ENCODE measurements at regions not wholly inside any gene's neighbourhood (a gene's known extent, or its start where the extent isn't known, plus 50 kb on each side); places are given as distances from the start of the nearest gene placed in this dataset.

DNA sequence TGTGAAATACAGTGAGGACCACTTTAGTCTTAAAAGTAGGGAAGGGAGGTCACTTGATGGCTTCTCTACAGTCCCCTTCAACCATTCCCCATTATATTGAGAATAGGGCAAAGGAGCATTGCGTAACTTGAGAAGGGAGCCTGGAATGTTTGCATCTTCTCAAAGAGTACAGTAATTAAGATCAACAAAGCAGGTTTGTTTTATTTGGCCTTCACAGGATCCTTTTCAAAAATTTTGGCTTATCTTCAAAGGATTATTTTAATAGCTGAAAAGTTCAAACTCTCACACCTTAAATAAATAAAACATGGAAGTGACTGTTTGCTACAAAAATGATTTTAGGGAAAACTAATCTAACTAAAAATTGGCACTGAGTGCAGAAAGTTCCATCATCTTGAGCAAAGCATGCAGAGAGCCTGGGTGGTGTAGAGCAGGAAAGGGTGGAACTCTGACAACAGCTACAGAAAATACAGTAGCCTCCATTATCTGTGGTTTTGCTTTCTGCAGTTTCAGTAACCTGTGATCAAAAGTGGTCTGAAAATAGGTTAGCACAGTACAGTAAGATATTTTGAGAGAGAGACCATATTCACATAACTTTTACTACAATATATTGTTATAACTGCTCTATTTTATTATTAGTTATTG lies 214.0 kb downstream of the MDFIC start:
- no peak for TF ChIP-seq CTCF (conservative IDR thresholded peaks at IDR 0.05; ENCODE audit: low read depth, low read length)
- H3K4me3 ChIP-seq (ENCODE audit: low read depth, low read length): no peak overlapping the region
- no peak for DNase-seq (ENCODE audit: low read depth)

GRCh38 chr7:115135146-115135545 lies 213.3 kb downstream of the MDFIC start:
- no peak for TF ChIP-seq CTCF (conservative IDR thresholded peaks at IDR 0.05; ENCODE audit: low read depth, low read length)
- no peak overlapping the region for H3K4me3 ChIP-seq (ENCODE audit: low read depth, low read length)
- no peak for DNase-seq (ENCODE audit: low read depth)

DNA sequence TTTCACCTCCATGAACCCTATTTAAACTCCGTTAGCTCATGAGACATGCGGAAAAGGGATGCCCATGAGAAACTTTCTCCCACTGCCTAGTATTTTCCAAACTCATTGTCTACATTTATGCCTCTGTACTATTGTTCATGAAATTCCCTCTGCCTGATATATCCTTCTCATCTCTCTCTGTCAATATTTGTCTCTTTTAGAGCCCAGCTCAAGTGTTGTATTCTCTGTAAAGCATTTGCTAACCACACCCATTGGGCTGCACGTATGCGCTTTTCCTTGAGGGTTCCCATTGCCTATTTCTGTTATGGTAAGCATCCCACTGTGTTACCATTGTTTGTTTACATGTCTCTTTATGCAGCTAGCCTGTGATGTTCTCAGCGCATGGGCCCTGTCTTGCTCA lies 211.4 kb downstream of the MDFIC start:
- H3K4me3 ChIP-seq (ENCODE audit: low read depth, low read length): no peak overlapping the region
- TF ChIP-seq CTCF (conservative IDR thresholded peaks at IDR 0.05; ENCODE audit: low read depth, low read length): no peak
- DNase-seq (ENCODE audit: low read depth): no peak

GRCh38 chr7:115132096-115132495 lies 210.2 kb downstream of the MDFIC start:
- DNase-seq (ENCODE audit: low read depth): no peak
- no peak for TF ChIP-seq CTCF (conservative IDR thresholded peaks at IDR 0.05; ENCODE audit: low read depth, low read length)
- H3K4me3 ChIP-seq (ENCODE audit: low read depth, low read length): no peak overlapping the region

GRCh38 chr7:115128154-115128553 lies 206.3 kb downstream of the MDFIC start:
- TF ChIP-seq CTCF (conservative IDR thresholded peaks at IDR 0.05; ENCODE audit: low read depth, low read length): no peak
- no peak overlapping the region for H3K4me3 ChIP-seq (ENCODE audit: low read depth, low read length)
- no peak for DNase-seq (ENCODE audit: low read depth)

DNA sequence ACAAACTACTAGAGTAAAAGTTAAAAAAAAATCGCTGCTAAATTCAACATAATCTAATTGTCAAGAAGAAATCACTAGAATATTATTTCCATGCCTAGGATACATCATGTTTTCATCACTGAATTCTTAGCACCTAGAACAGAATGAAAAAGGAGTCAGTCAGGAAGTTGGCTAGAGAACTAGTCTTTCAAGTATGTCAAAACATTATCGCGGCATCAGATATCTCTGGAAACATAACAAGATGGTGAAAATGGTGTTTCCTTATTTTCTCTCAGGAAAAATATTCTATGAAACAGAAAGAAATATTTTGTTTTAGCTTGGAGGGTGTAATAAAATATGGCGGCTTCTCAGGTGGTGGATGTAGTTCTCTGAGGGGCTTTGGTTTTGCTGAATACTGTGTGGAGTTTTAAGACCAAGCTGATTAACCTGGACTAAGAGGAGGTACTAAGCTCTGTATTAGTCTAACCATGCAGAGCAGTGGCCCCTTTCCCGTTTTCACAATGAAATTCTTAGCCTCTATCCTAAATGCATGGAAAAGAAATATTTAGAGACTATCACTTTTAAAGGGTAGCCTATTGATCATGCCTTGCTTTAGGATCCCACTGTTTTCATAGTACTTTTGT lies 205.6 kb downstream of the MDFIC start:
- no peak for DNase-seq (ENCODE audit: low read depth)
- TF ChIP-seq CTCF (conservative IDR thresholded peaks at IDR 0.05; ENCODE audit: low read depth, low read length): no peak
- no peak overlapping the region for H3K4me3 ChIP-seq (ENCODE audit: low read depth, low read length)

GRCh38 chr7:115125750-115126149 lies 203.9 kb downstream of the MDFIC start:
- no peak for TF ChIP-seq CTCF (conservative IDR thresholded peaks at IDR 0.05; ENCODE audit: low read depth, low read length)
- no peak overlapping the region for H3K4me3 ChIP-seq (ENCODE audit: low read depth, low read length)
- DNase-seq (ENCODE audit: low read depth): no peak
